ENCODE measurements at regions not wholly inside any gene's neighbourhood (a gene's known extent, or its start where the extent isn't known, plus 50 kb on each side); places are given as distances from the start of the nearest gene placed in this dataset.
A peak's percentile ranks its signal among the peaks of the same experiment; 100 is the strongest.

GRCh38 chr18:65547046-65547445 lies 203.8 kb upstream of the CDH7 start:
- no peak for DNase-seq (ENCODE audit: low read depth)

GRCh38 chr18:65544701-65545100 lies 206.1 kb upstream of the CDH7 start:
- DNase-seq (ENCODE audit: low read depth), result no peak

GRCh38 chr18:65527879-65528633 lies 222.8 kb upstream of the CDH7 start:
- no peak for DNase-seq (ENCODE audit: low read depth)

- no peak for DNase-seq (ENCODE audit: low read depth)
Observed at GRCh38 chr18:65526099-65526498, 224.7 kb upstream of the CDH7 start.

- DNase-seq (ENCODE audit: low read depth), result no peak
Observed at GRCh38 chr18:65523461-65523860, 227.4 kb upstream of the CDH7 start.

- no peak for DNase-seq (ENCODE audit: low read depth)
Observed at GRCh38 chr18:65522907-65523306, 227.9 kb upstream of the CDH7 start.

GRCh38 chr18:65516209-65516608 lies 234.6 kb upstream of the CDH7 start:
- no peak for DNase-seq (ENCODE audit: low read depth)

GRCh38 chr18:65498605-65499004 lies 252.2 kb upstream of the CDH7 start:
- DNase-seq (ENCODE audit: low read depth), result no peak

GRCh38 chr18:65487569-65487968 lies 263.2 kb upstream of the CDH7 start:
- DNase-seq (ENCODE audit: low read depth), result no peak

GRCh38 chr18:65477455-65477854 lies 273.4 kb upstream of the CDH7 start:
- no peak for DNase-seq (ENCODE audit: low read depth)

GRCh38 chr18:65468881-65469280 lies 281.9 kb upstream of the CDH7 start:
- DNase-seq (ENCODE audit: low read depth), result no peak

- DNase-seq (ENCODE audit: low read depth), result no peak
Observed at GRCh38 chr18:65464361-65464760, 286.5 kb upstream of the CDH7 start.

- DNase-seq (ENCODE audit: low read depth), result no peak
Observed at GRCh38 chr18:65459741-65460140, 291.1 kb upstream of the CDH7 start.

- DNase-seq (ENCODE audit: low read depth), result no peak
Observed at GRCh38 chr18:65458871-65459270, 291.9 kb upstream of the CDH7 start.

- DNase-seq (ENCODE audit: low read depth), result peak; percentile 0
Observed at GRCh38 chr18:65439188-65439587, 311.6 kb upstream of the CDH7 start.

GRCh38 chr18:65436430-65436829 lies 314.4 kb upstream of the CDH7 start:
- DNase-seq (ENCODE audit: low read depth), result no peak

GRCh38 chr18:65435534-65435933 lies 315.3 kb upstream of the CDH7 start:
- no peak for DNase-seq (ENCODE audit: low read depth)

- DNase-seq (ENCODE audit: low read depth), result no peak
Observed at GRCh38 chr18:65429601-65430000, 321.2 kb upstream of the CDH7 start.

- DNase-seq (ENCODE audit: low read depth), result no peak
Observed at GRCh38 chr18:65425366-65425765, 325.4 kb upstream of the CDH7 start.

- no peak for DNase-seq (ENCODE audit: low read depth)
Observed at GRCh38 chr18:65423776-65424175, 327.0 kb upstream of the CDH7 start.

- DNase-seq (ENCODE audit: low read depth), result no peak
Observed at GRCh38 chr18:65422544-65423136, 328.2 kb upstream of the CDH7 start.

GRCh38 chr18:65415098-65415497 lies 335.7 kb upstream of the CDH7 start:
- DNase-seq (ENCODE audit: low read depth), result no peak

GRCh38 chr18:65414501-65414900 lies 336.3 kb upstream of the CDH7 start:
- DNase-seq (ENCODE audit: low read depth), result no peak

- no peak for DNase-seq (ENCODE audit: low read depth)
Observed at GRCh38 chr18:65411061-65411460, 339.8 kb upstream of the CDH7 start.

Measured in RPMI7951 (cell line).